Lung (tissue), 11 donors: ENCODE measurements at regions not wholly inside any gene's neighbourhood (a gene's known extent, or its start where the extent isn't known, plus 50 kb on each side); places are given as distances from the start of the nearest gene placed in this dataset.

Experiments
- ATAC-seq: fragments of 200-7000 bp; cut with Tn5 transposase; one replicate; pipeline ENCODE4 v1.9.1; 2020; ENCODE audit warnings: moderate number of reproducible peaks; ENCODE audit not compliant: insufficient read depth, low FRiP score
- DNase-seq, 3 donors: peaks; one replicate each; pipeline ENCODE4 v3.0.0-alpha.2; 2013 to 2017
- H3K27ac ChIP-seq, 2 donors: one replicate each; pipeline ENCODE4 v1.5.1; 2013; ENCODE audit warnings: mild to moderate bottlenecking in 2 of 2, moderate library complexity in 2 of 2, control low read depth in 1 of 2, inconsistent platforms in 1 of 2, low read depth in 1 of 2, low read length in 1 of 2
- H3K27me3 ChIP-seq, 3 donors: one replicate each; pipeline ENCODE4 v1.5.1; 2013; ENCODE audit warnings: low read length in 2 of 3; ENCODE audit not compliant: control insufficient read depth in 3 of 3, insufficient read depth in 3 of 3
- H3K36me3 ChIP-seq, 4 donors: one replicate each; pipeline ENCODE4 v1.5.1; 2013; ENCODE audit warnings: low read length in 4 of 4, mild to moderate bottlenecking in 1 of 4, moderate library complexity in 1 of 4; ENCODE audit not compliant: control insufficient read depth in 4 of 4, insufficient read depth in 4 of 4
- H3K4me1 ChIP-seq, 5 donors: one replicate each; pipeline ENCODE4 v1.5.1; 2013; ENCODE audit warnings: low read length in 5 of 5, mild to moderate bottlenecking in 2 of 5, moderate library complexity in 1 of 5; ENCODE audit not compliant: control insufficient read depth in 5 of 5, insufficient read depth in 5 of 5
- H3K4me3 ChIP-seq: one replicate; pipeline ENCODE4 v1.5.1; 2013; ENCODE audit warnings: mild to moderate bottlenecking, control low read depth, moderate library complexity
- H3K9ac ChIP-seq, 2 donors: one replicate each; pipeline ENCODE4 v1.5.1; 2013; ENCODE audit warnings: low read length in 2 of 2, control low read depth in 1 of 2; ENCODE audit not compliant: insufficient read depth in 1 of 2
- H3K9me3 ChIP-seq, 4 donors: one replicate each; pipeline ENCODE4 v1.5.1; 2013; ENCODE audit warnings: low read length in 3 of 4, mild to moderate bottlenecking in 1 of 4, moderate library complexity in 1 of 4; ENCODE audit not compliant: control insufficient read depth in 4 of 4, insufficient read depth in 3 of 4
- WGBS, 2 donors: extraction: QIAGEN DNeasy Blood & Tissue Kit; methylation state at CpG; one replicate each; pipeline ENCODE4 v1.1.7; 2013; 5-methylcytosine and 5-hydroxymethylcytosine counted together
- TF ChIP-seq, protein P1 (sequence below): IDR thresholded peaks from 2 replicates; pipeline ENCODE4 v1.5.1; 2012; ENCODE audit warnings: mild to moderate bottlenecking; ENCODE audit errors: control extremely low read depth, extremely low read depth
- donor health status: control.
- donor health status: control.
- donor health status: Bipolar disorder and iron deficiency.
- donor health status: healthy.
- donor health status: DM: yes; HTN: yes; CAD: no.

DNA sequence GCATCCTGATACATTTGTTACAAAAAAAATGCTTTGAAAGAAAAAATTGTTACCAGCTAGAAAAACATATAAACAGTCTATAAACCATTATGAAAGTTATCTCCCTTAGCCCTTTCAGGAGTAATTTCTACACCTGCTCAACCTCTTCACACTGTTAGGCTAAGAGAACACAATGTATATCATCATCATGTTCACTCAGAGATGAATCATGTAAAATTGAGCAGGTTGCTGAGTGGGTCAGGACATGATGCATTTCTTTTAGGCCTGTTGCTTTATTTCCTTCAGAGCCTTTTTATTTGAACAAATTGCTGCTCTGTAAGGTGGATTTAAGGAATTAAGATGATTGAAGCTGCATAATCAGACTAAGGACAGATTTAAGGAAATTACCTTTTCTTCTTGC, 531.3 kb upstream of the MAN1A1 start:
- H3K36me3 ChIP-seq, result no peaks in the 10 kb centered on the region
- H3K4me3 ChIP-seq, result no peak overlapping the region
- H3K9ac ChIP-seq, result no peak overlapping the region
- DNase-seq, result no peak
- ATAC-seq, result no peak
- no peak overlapping the region for H3K27ac ChIP-seq
- H3K9me3 ChIP-seq, result peaks cover 0 to 3% (median 0%) of the 10 kb centered on the region in 4 donors
- no peaks in the 10 kb centered on the region for H3K4me1 ChIP-seq
- TF ChIP-seq, protein P1, sequence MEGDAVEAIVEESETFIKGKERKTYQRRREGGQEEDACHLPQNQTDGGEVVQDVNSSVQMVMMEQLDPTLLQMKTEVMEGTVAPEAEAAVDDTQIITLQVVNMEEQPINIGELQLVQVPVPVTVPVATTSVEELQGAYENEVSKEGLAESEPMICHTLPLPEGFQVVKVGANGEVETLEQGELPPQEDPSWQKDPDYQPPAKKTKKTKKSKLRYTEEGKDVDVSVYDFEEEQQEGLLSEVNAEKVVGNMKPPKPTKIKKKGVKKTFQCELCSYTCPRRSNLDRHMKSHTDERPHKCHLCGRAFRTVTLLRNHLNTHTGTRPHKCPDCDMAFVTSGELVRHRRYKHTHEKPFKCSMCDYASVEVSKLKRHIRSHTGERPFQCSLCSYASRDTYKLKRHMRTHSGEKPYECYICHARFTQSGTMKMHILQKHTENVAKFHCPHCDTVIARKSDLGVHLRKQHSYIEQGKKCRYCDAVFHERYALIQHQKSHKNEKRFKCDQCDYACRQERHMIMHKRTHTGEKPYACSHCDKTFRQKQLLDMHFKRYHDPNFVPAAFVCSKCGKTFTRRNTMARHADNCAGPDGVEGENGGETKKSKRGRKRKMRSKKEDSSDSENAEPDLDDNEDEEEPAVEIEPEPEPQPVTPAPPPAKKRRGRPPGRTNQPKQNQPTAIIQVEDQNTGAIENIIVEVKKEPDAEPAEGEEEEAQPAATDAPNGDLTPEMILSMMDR, result no peak
- H3K27me3 ChIP-seq, result no peaks in the 10 kb centered on the region

DNA sequence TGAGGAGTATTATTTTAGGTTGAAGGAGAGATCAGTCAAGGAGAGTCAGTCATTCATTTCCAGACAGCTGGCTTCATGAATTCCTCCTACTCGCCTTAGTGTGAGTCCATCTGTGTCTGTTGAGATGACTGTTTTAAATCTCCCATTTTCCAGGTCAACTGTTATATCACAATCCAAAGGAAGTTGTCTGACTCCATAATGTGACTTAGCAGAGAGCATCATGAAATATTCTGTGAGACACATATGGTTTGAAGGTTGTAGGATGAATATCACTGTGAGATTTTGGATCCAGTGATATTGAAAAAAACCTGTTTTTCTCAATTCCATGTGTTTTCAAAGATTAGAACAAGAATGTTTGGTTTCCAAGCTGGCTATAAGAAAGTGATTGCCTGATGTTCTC, 530.2 kb upstream of the MAN1A1 start:
- DNase-seq (no peak), ATAC-seq (no peak)
- no peak overlapping the region for H3K27ac ChIP-seq
- no peaks in the 10 kb centered on the region for H3K27me3 ChIP-seq
- H3K4me1 ChIP-seq, result no peaks in the 10 kb centered on the region
- 0 to 58% methylated on average over 1 of the region's 1 CpG for WGBS, 2 donors
- H3K9ac ChIP-seq, result no peak overlapping the region
- H3K9me3 ChIP-seq, result peaks cover 0 to 3% (median 0%) of the 10 kb centered on the region in 4 donors
- TF ChIP-seq, protein P1, result no peak
- no peaks in the 10 kb centered on the region for H3K36me3 ChIP-seq
- no peak overlapping the region for H3K4me3 ChIP-seq

DNA sequence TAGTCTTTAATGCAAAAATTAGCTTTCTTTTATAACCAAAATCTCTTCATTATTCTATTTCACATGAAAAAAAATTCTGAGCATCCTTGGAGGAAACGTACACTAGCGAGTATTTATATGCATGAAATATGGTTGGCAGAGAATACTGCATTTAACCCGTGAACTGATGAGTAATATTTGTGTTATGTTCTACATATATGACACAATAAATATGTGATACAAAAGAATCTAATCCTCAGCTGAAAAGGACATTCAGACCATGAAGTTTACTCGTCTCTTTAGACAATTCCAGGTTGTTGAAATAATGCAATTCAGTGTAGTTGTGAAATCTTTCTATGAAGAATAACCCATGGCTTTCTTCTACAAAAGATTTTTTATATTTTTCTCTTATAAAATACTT, 524.8 kb upstream of the MAN1A1 start:
- WGBS, 2 donors, result 83 to 91% methylated on average over 4 of the region's 4 CpGs
- ATAC-seq, result no peak

DNA sequence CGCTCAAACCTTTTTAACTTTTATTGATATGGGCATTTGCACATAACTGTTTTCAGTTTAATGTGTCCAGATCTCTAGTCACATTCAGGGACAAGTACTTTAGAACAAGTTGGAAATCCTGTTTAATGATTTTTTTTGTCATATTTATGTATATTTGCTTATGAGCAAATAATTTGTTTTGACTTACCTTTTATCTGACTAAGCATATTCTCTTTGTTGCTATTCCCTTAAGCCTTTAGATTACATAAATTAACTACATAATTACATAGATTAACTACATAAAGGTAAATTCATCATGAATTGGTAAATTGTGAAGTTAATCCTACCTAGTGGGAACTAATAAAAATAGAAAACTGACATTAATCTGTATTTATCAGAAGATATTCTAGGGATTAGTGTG, 523.5 kb upstream of the MAN1A1 start:
- Histone ChIP-seq H3K9ac (no peak overlapping the region), H3K27ac (no peak overlapping the region), H3K36me3 (no peaks in the 10 kb centered on the region), H3K27me3 (no peaks in the 10 kb centered on the region), H3K4me1 (no peaks in the 10 kb centered on the region), H3K4me3 (no peak overlapping the region), H3K9me3 (no peaks in the 10 kb centered on the region)
- ATAC-seq, result no peak
- DNase-seq, result no peak
- WGBS, 2 donors, result 96 to 100% methylated on average over 1 of the region's 1 CpG
- TF ChIP-seq, protein P1, result no peak

More for the DNA sequence above, 524.8 kb upstream of the MAN1A1 start:
- no peak for DNase-seq
- Histone ChIP-seq H3K4me1 (no peaks in the 10 kb centered on the region), H3K4me3 (no peak overlapping the region), H3K27me3 (no peaks in the 10 kb centered on the region), H3K9me3 (no peaks in the 10 kb centered on the region), H3K9ac (no peak overlapping the region), H3K27ac (no peak overlapping the region), H3K36me3 (no peaks in the 10 kb centered on the region)
- TF ChIP-seq, protein P1, result no peak
